Hepatocyte (in vitro differentiated cells): ENCODE measurements at regions not wholly inside any gene's neighbourhood (a gene's known extent, or its start where the extent isn't known, plus 50 kb on each side); places are given as distances from the start of the nearest gene placed in this dataset.

ENCODE experiments used
- DNase-seq: peaks from one replicate; pipeline ENCODE4 v3.0.0-alpha.2; 2016; ENCODE audit warnings: low spot score
- H2AFZ ChIP-seq: fragments of 200-600 bp; sonication (generic); 2 replicates; pipeline ENCODE4 v1.6.0; 2016; ENCODE audit warnings: antibody characterized with exemption, mild to moderate bottlenecking
- H3K27ac ChIP-seq: fragments of 200-600 bp; sonication (generic); 2 replicates; pipeline ENCODE4 v1.5.1; 2016; ENCODE audit warnings: mild to moderate bottlenecking
- H3K27me3 ChIP-seq: fragments of 200-600 bp; sonication (generic); 2 replicates; pipeline ENCODE4 v1.6.1; 2016
- H3K36me3 ChIP-seq: fragments of 200-600 bp; sonication (generic); replicated peaks from 2 replicates; pipeline ENCODE4 v1.5.1; 2016; ENCODE audit warnings: low read depth; ENCODE audit not compliant: insufficient read depth
- H3K4me1 ChIP-seq: fragments of 200-600 bp; sonication (generic); 2 replicates; pipeline ENCODE4 v1.5.1; 2016; ENCODE audit warnings: mild to moderate bottlenecking, moderate library complexity; ENCODE audit not compliant: insufficient read depth
- H3K4me2 ChIP-seq: fragments of 200-600 bp; sonication (generic); 2 replicates; pipeline ENCODE4 v1.6.0; 2016
- H3K4me3 ChIP-seq: fragments of 200-600 bp; sonication (generic); 2 replicates; pipeline ENCODE4 v1.5.1; 2016; ENCODE audit warnings: mild to moderate bottlenecking
- H3K79me2 ChIP-seq: fragments of 200-600 bp; sonication (generic); 2 replicates; pipeline ENCODE4 v1.6.0; 2017; ENCODE audit warnings: mild to moderate bottlenecking
- H3K9me2 ChIP-seq: fragments of 200-600 bp; sonication (generic); replicated peaks from 2 replicates; pipeline ENCODE4 v1.6.0; 2017; ENCODE audit warnings: mild to moderate bottlenecking; ENCODE audit not compliant: insufficient read depth
- H3K9me3 ChIP-seq: fragments of 200-600 bp; sonication (generic); 2 replicates; pipeline ENCODE4 v1.5.1; 2016; ENCODE audit warnings: low read depth, mild to moderate bottlenecking
- H4K20me1 ChIP-seq: fragments of 200-600 bp; sonication (generic); 2 replicates; pipeline ENCODE4 v1.6.0; 2016; ENCODE audit warnings: mild to moderate bottlenecking; ENCODE audit not compliant: insufficient read depth, poor library complexity, severe bottlenecking
- CTCF ChIP-seq: fragments of 200-600 bp; sonication (generic); IDR thresholded peaks from 2 replicates; pipeline ENCODE4 v1.5.1; 2016; ENCODE audit warnings: antibody characterized with exemption, mild to moderate bottlenecking; ENCODE audit not compliant: poor library complexity
- EZH2 ChIP-seq: fragments of 200-600 bp; sonication (generic); IDR thresholded peaks from 2 replicates; pipeline ENCODE4 v1.6.1; 2016; ENCODE audit warnings: antibody characterized with exemption, mild to moderate bottlenecking, borderline replicate concordance
- EZH2phosphoT487 ChIP-seq: fragments of 200-600 bp; sonication (generic); IDR thresholded peaks from one replicate; pipeline ENCODE4 v1.6.1; 2018; ENCODE audit warnings: antibody characterized with exemption, mild to moderate bottlenecking, low read depth, moderate library complexity; ENCODE audit not compliant: unreplicated experiment, severe bottlenecking
- WGBS: methylation state at CpG from one replicate; pipeline ENCODE4 v1.1.6; 2016; ENCODE audit warnings: low lambda C conversion rate; ENCODE audit errors: missing lambda C conversion rate; 5-methylcytosine and 5-hydroxymethylcytosine counted together

- no peak overlapping the region for H2AFZ ChIP-seq
- DNase-seq: no peak
- H4K20me1 ChIP-seq: no peaks in the 10 kb centered on the region
- H3K4me2 ChIP-seq: no peak overlapping the region
- H3K27ac ChIP-seq: no peak overlapping the region
- no peak overlapping the region for H3K4me3 ChIP-seq
- H3K27me3 ChIP-seq: no peaks in the 10 kb centered on the region
- no peaks in the 10 kb centered on the region for H3K36me3 ChIP-seq
- no peak for TF ChIP-seq EZH2phosphoT487
- TF ChIP-seq EZH2: no peak
- no peak for TF ChIP-seq CTCF
- H3K4me1 ChIP-seq: no peaks in the 10 kb centered on the region
- no peaks in the 10 kb centered on the region for H3K9me3 ChIP-seq
- no peaks in the 10 kb centered on the region for H3K79me2 ChIP-seq
- 96% methylated on average over 2 of the region's 2 CpGs for WGBS
- no peaks in the 10 kb centered on the region for H3K9me2 ChIP-seq
Observed at GRCh38 chr12:31216479-31216878, 109.5 kb downstream of the SINHCAF start.

DNA sequence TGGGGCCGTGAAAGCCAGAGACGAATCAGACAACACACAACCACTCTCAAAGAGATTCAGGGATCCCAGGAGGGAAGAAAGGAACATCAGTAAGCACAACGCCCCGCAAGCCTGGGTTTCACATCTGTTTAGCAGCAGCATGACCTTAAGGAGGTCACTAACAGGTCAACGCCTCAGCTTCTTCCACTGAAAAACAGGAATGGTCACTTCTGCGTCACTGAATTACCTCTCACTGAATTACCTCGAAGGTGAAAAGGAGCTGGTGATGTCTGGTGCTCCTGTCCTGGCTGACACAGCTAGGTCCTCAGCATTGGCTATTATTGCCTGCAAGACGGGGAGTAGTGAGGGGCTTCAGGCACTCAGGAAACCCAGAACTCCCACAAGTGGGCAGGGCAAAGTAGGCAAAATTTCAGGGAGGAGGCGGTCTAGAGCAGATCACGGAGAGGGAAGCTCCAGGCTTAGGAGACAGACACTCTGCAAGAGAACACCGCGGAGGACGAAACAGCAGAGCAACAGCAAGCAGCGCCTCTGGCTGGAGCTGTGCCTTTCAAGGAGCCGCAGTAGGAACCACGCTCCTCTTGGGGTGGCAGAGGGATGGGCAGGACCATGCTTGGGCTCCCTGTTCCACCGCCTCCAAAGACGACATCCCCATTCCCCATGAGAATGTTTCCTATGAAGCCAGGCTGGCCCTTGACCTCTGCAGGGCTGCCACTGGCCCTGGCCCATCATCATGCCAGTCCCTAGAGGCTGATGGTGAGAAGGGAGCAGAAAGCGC is 108.4 kb downstream of the SINHCAF start:
- Histone ChIP-seq H4K20me1 (no peaks in the 10 kb centered on the region), H3K9me3 (no peaks in the 10 kb centered on the region), H3K36me3 (no peaks in the 10 kb centered on the region), H2AFZ (no peak overlapping the region), H3K4me2 (no peak overlapping the region), H3K4me1 (no peaks in the 10 kb centered on the region), H3K27me3 (no peaks in the 10 kb centered on the region), H3K4me3 (no peak overlapping the region), H3K9me2 (no peaks in the 10 kb centered on the region), H3K27ac (no peak overlapping the region), H3K79me2 (no peaks in the 10 kb centered on the region)
- no peak for DNase-seq
- no peak for TF ChIP-seq EZH2
- TF ChIP-seq CTCF: no peak
- no peak for TF ChIP-seq EZH2phosphoT487
- WGBS: 50% methylated on average over 19 of the region's 19 CpGs

DNA sequence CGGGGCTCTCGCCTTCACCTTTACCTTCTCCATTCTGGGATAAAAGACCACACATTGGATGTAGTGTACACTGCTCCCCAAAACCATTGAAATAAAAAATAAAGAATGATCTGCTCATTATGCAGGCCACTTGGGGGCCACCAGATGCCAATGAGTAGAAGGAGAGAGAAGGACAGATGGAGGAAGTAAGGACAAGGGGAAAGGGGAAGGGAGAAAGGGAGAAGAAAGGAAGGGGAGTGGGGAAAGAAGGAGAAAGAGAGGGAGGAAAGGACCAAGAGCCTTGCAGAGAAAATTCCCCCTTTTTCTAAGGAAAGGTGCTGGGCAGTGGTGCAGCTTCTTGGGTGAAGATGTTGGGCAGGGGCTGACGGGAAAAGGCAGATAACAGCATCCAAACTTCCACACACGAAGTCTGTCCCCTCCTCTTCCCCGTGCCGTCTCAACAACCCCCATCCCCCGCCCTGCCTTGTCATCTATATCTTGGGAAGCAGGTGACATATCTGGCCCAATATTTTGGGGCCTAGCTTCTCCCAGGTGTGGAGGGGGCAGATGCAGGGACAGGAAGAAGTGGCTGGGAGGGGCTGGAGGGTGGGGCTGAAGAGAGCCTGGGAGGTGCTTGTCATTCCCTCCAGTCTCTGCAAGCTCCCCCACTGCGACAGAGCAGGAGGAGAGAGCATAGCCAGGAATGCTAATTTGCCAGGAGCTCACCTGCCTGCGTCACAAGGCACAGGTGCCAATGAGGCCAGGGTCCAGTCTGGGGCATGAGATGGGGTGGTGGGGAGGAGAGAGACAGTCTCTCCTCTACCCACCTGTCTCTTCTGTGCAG is 107.5 kb downstream of the SINHCAF start:
- no peak for DNase-seq
- no peaks in the 10 kb centered on the region for H3K27me3 ChIP-seq
- TF ChIP-seq CTCF (no peak), EZH2phosphoT487 (no peak), EZH2 (no peak)
- H3K9me2 ChIP-seq: no peaks in the 10 kb centered on the region
- no peak overlapping the region for H3K27ac ChIP-seq
- no peaks in the 10 kb centered on the region for H3K9me3 ChIP-seq
- no peak overlapping the region for H3K4me2 ChIP-seq
- H4K20me1 ChIP-seq: no peaks in the 10 kb centered on the region
- H3K4me1 ChIP-seq: no peaks in the 10 kb centered on the region
- H2AFZ ChIP-seq: no peak overlapping the region
- H3K79me2 ChIP-seq: no peaks in the 10 kb centered on the region
- H3K4me3 ChIP-seq: no peak overlapping the region
- 55% methylated on average over 9 of the region's 9 CpGs for WGBS
- no peaks in the 10 kb centered on the region for H3K36me3 ChIP-seq
